Neuronal stem cell (in vitro differentiated cells): ENCODE measurements at regions not wholly inside any gene's neighbourhood (a gene's known extent, or its start where the extent isn't known, plus 50 kb on each side); places are given as distances from the start of the nearest gene placed in this dataset.

Source experiments
- DNase-seq: peaks from one replicate; pipeline ENCODE4 v3.0.0-alpha.2; 2013; ENCODE audit warnings: low spot score
- H2AFZ ChIP-seq: one replicate; pipeline ENCODE4 v1.6.1; 2013; ENCODE audit warnings: mild to moderate bottlenecking, low read length, inconsistent platforms
- H2AK5ac ChIP-seq: 2 replicates; pipeline ENCODE4 v1.6.1; 2013; ENCODE audit warnings: low read depth, mild to moderate bottlenecking, inconsistent platforms, low read length, moderate library complexity, mixed read lengths
- H2BK120ac ChIP-seq: 2 replicates; pipeline ENCODE4 v1.6.1; 2013; ENCODE audit warnings: low read depth, mild to moderate bottlenecking, inconsistent platforms, low read length, moderate library complexity, mixed read lengths
- H2BK12ac ChIP-seq: one replicate; pipeline ENCODE4 v1.6.1; 2013; ENCODE audit warnings: low read length, inconsistent platforms
- H2BK15ac ChIP-seq: 2 replicates; pipeline ENCODE4 v1.6.1; 2013; ENCODE audit warnings: mild to moderate bottlenecking, low read length, inconsistent platforms, mixed read lengths
- H2BK5ac ChIP-seq: one replicate; pipeline ENCODE4 v1.6.1; 2013; ENCODE audit warnings: inconsistent platforms, mild to moderate bottlenecking, low read length, moderate library complexity
- H3K14ac ChIP-seq: one replicate; pipeline ENCODE4 v1.6.1; 2013; ENCODE audit warnings: low read length, inconsistent platforms
- H3K18ac ChIP-seq: 2 replicates; pipeline ENCODE4 v1.6.1; 2013; ENCODE audit warnings: low read length, inconsistent platforms
- H3K23ac ChIP-seq: 2 replicates; pipeline ENCODE4 v1.6.1; 2013; ENCODE audit warnings: low read depth, mild to moderate bottlenecking, mixed read lengths, low read length, inconsistent platforms; ENCODE audit not compliant: poor library complexity
- H3K27ac ChIP-seq: replicated peaks from 3 replicates; pipeline ENCODE4 v1.5.1; 2013; ENCODE audit warnings: low read length, inconsistent platforms
- H3K27me3 ChIP-seq, 3 experiments: 2 replicates each; pipeline ENCODE4 v1.6.1; 2013; ENCODE audit warnings: low read length in 3 of 3, mild to moderate bottlenecking in 2 of 3, inconsistent platforms in 1 of 3, low read depth in 1 of 3, mixed read lengths in 1 of 3, moderate library complexity in 1 of 3; ENCODE audit not compliant: control insufficient read depth in 3 of 3, insufficient read depth in 3 of 3
- H3K36me3 ChIP-seq, 2 donors: replicated peaks in 1 of 2; 2 replicates each; pipeline ENCODE4 v1.6.1; 2013; ENCODE audit warnings: low read length in 2 of 2; ENCODE audit not compliant: control insufficient read depth in 2 of 2, insufficient read depth in 2 of 2
- H3K4ac ChIP-seq: 2 replicates; pipeline ENCODE4 v1.6.1; 2013; ENCODE audit warnings: inconsistent platforms, mild to moderate bottlenecking, low read length, moderate library complexity
- H3K4me1 ChIP-seq, 2 donors: 1 replicate in 1 of 2; 2 replicates in 1 of 2; pipeline ENCODE4 v1.6.1; 2013; ENCODE audit warnings: low read length in 2 of 2, low read depth in 1 of 2; ENCODE audit not compliant: control insufficient read depth in 2 of 2, insufficient read depth in 1 of 2
- H3K4me2 ChIP-seq: one replicate; pipeline ENCODE4 v1.6.1; 2013; ENCODE audit warnings: mild to moderate bottlenecking, low read length, inconsistent platforms; ENCODE audit not compliant: insufficient read depth, poor library complexity, severe bottlenecking
- H3K4me3 ChIP-seq, 2 donors: 2 replicates each; pipeline ENCODE4 v1.5.1; 2013; ENCODE audit warnings: low read length in 2 of 2, mild to moderate bottlenecking in 2 of 2, inconsistent platforms in 1 of 2, moderate library complexity in 1 of 2
- H3K79me1 ChIP-seq: one replicate; pipeline ENCODE4 v1.6.1; 2013; ENCODE audit warnings: low read depth, mild to moderate bottlenecking, inconsistent platforms, low read length, moderate library complexity
- H3K9ac ChIP-seq: one replicate; pipeline ENCODE4 v1.6.1; 2013; ENCODE audit warnings: mild to moderate bottlenecking, low read depth, low read length, inconsistent platforms; ENCODE audit not compliant: poor library complexity
- H3K9me3 ChIP-seq, 2 donors: replicated peaks in 1 of 2; 2 replicates each; pipeline versions ENCODE3 to v1.6.1; 2013; ENCODE audit warnings: low read length in 2 of 2, mild to moderate bottlenecking in 2 of 2, inconsistent platforms in 1 of 2, low read depth in 1 of 2, mixed read lengths in 1 of 2, moderate library complexity in 1 of 2; ENCODE audit not compliant: control insufficient read depth in 2 of 2, insufficient read depth in 1 of 2
- H4K8ac ChIP-seq: one replicate; pipeline ENCODE4 v1.6.1; 2013; ENCODE audit warnings: low read depth, mild to moderate bottlenecking, inconsistent platforms, low read length, moderate library complexity
- H4K91ac ChIP-seq: one replicate; pipeline ENCODE4 v1.6.1; 2013; ENCODE audit warnings: low read length, low read depth, mild to moderate bottlenecking, inconsistent platforms; ENCODE audit not compliant: poor library complexity
- WGBS, 2 donors: extraction: QIAGEN DNeasy Blood & Tissue Kit; methylation state at CpG; one replicate each; pipeline ENCODE4 v1.1.7; 2013; ENCODE audit warnings: missing lambda C conversion rate in 2 of 2, mixed read lengths in 1 of 2; ENCODE audit not compliant: insufficient read length in 2 of 2, insufficient replicate concordance in 1 of 2; ENCODE audit errors: extremely low coverage in 2 of 2; 5-methylcytosine and 5-hydroxymethylcytosine counted together

- no peak for DNase-seq
- H4K91ac ChIP-seq, result no peak overlapping the region
- H3K27ac ChIP-seq, result no peak overlapping the region
- H2AK5ac ChIP-seq, result no peak overlapping the region
- H2BK12ac ChIP-seq, result no peak overlapping the region
- no peak overlapping the region for H3K4me3 ChIP-seq
- H3K4me2 ChIP-seq, result no peak overlapping the region
- H3K4me1 ChIP-seq, result peaks cover 0 to 2% of the 10 kb centered on the region in 2 donors
- no peaks in the 10 kb centered on the region for H3K79me1 ChIP-seq
- H3K23ac ChIP-seq, result no peak overlapping the region
- H3K14ac ChIP-seq, result no peak overlapping the region
- no peak overlapping the region for H4K8ac ChIP-seq
- H2BK5ac ChIP-seq, result no peak overlapping the region
- WGBS, 2 donors, result no CpG with 5 or more reads among the region's 5 CpGs
- peaks cover under 1 to 3% of the 10 kb centered on the region in 2 donors for H3K9me3 ChIP-seq
- H3K9ac ChIP-seq, result no peak overlapping the region
- no peak overlapping the region for H2AFZ ChIP-seq
- H3K27me3 ChIP-seq, result peaks cover 0 to 2% (median 0%) of the 10 kb centered on the region in 3 experiments
- H2BK120ac ChIP-seq, result no peak overlapping the region
- no peaks in the 10 kb centered on the region for H3K36me3 ChIP-seq
- H2BK15ac ChIP-seq, result no peak overlapping the region
- H3K4ac ChIP-seq, result no peak overlapping the region
- H3K18ac ChIP-seq, result no peak overlapping the region
Observed at GRCh38 chr5:1942630-1943029, 59.9 kb upstream of the IRX4 start.

GRCh38 chr5:1942158-1942557 lies 59.4 kb upstream of the IRX4 start:
- no peak for DNase-seq
- Histone ChIP-seq H2AFZ (no peak overlapping the region), H3K14ac (no peak overlapping the region), H3K9ac (no peak overlapping the region), H3K4me2 (no peak overlapping the region), H3K27me3 (peaks cover 0 to 2% (median 0%) of the 10 kb centered on the region in 3 experiments), H3K36me3 (no peaks in the 10 kb centered on the region), H3K4me3 (no peak overlapping the region), H3K23ac (no peak overlapping the region), H3K18ac (no peak overlapping the region), H2AK5ac (no peak overlapping the region), H2BK120ac (no peak overlapping the region), H2BK12ac (no peak overlapping the region), H3K79me1 (no peaks in the 10 kb centered on the region), H4K91ac (no peak overlapping the region), H2BK5ac (no peak overlapping the region), H3K4ac (no peak overlapping the region), H3K27ac (no peak overlapping the region), H3K4me1 (peaks cover 0 to 2% of the 10 kb centered on the region in 2 donors), H3K9me3 (peaks cover 2 to 3% of the 10 kb centered on the region in 2 donors), H2BK15ac (no peak overlapping the region), H4K8ac (no peak overlapping the region)
- no CpG with 5 or more reads among the region's 1 CpG for WGBS, 2 donors

GRCh38 chr5:1939256-1939655 lies 56.5 kb upstream of the IRX4 start:
- Histone ChIP-seq H3K27ac (no peak overlapping the region), H2BK12ac (no peak overlapping the region), H3K9ac (no peak overlapping the region), H4K91ac (no peak overlapping the region), H3K4me3 (no peak overlapping the region), H2AK5ac (no peak overlapping the region), H3K23ac (no peak overlapping the region), H3K27me3 (peaks cover 0 to 2% (median 0%) of the 10 kb centered on the region in 3 experiments), H3K36me3 (no peaks in the 10 kb centered on the region), H2BK5ac (no peak overlapping the region), H3K4me1 (peaks cover 0 to under 1% of the 10 kb centered on the region in 2 donors), H2AFZ (no peak overlapping the region), H3K79me1 (no peaks in the 10 kb centered on the region), H3K4me2 (no peak overlapping the region), H4K8ac (no peak overlapping the region), H3K9me3 (peaks cover 2 to 3% of the 10 kb centered on the region in 2 donors), H3K18ac (peak overlapping the region; percentile 55), H3K4ac (no peak overlapping the region), H3K14ac (no peak overlapping the region), H2BK120ac (no peak overlapping the region), H2BK15ac (no peak overlapping the region)
- no CpG with 5 or more reads among the region's 6 CpGs for WGBS, 2 donors
- DNase-seq, result no peak

- no CpG with 5 or more reads among the region's 17 CpGs for WGBS, 2 donors
- Histone ChIP-seq H2BK5ac (no peak overlapping the region), H3K36me3 (no peaks in the 10 kb centered on the region)
Observed at GRCh38 chr5:1938310-1939000, 55.7 kb upstream of the IRX4 start.

More at GRCh38 chr5:1938310-1939000, 55.7 kb upstream of the IRX4 start:
- no peak overlapping the region for H2BK12ac ChIP-seq
- no peak overlapping the region for H4K8ac ChIP-seq
- no peak overlapping the region for H2AFZ ChIP-seq
- H2BK120ac ChIP-seq, result no peak overlapping the region
- H3K18ac ChIP-seq, result no peak overlapping the region
- H2BK15ac ChIP-seq, result no peak overlapping the region
- peaks cover 2 to 3% of the 10 kb centered on the region in 2 donors for H3K9me3 ChIP-seq
- no peak overlapping the region for H3K23ac ChIP-seq
- H3K4me3 ChIP-seq, result no peak overlapping the region
- H3K14ac ChIP-seq, result no peak overlapping the region
- H3K4me1 ChIP-seq, result no peaks in the 10 kb centered on the region
- peaks cover 0 to 4% (median 0%) of the 10 kb centered on the region in 3 experiments for H3K27me3 ChIP-seq
- no peak overlapping the region for H3K9ac ChIP-seq
- H3K79me1 ChIP-seq, result no peaks in the 10 kb centered on the region
- no peak overlapping the region for H4K91ac ChIP-seq
- H3K4ac ChIP-seq, result no peak overlapping the region
- H3K4me2 ChIP-seq, result no peak overlapping the region
- H3K27ac ChIP-seq, result no peak overlapping the region
- DNase-seq, result no peak
- peak overlapping the region; percentile 33 for H2AK5ac ChIP-seq
